Activated CD4-positive, alpha-beta memory T cell treated with anti-CD3 and anti-CD28 coated beads for 36 hours (primary cell): ENCODE measurements at regions not wholly inside any gene's neighbourhood (a gene's known extent, or its start where the extent isn't known, plus 50 kb on each side); places are given as distances from the start of the nearest gene placed in this dataset.

Source experiments
- CTCF ChIA-PET: fragments of 350-600 bp; sonication (Branson Sonifier 250); formaldehyde crosslinking; loops from one replicate; lab custom pipeline; 2021; ENCODE audit warnings: antibody characterized with exemption, inconsistent platforms; lab: Charles Lee
- POLR2A ChIA-PET: fragments of 350-600 bp; sonication (Branson Sonifier 250); formaldehyde crosslinking; loops from one replicate; lab custom pipeline; 2021; ENCODE audit warnings: antibody characterized with exemption; lab: Charles Lee
- DNase-seq: peaks from one replicate; pipeline ENCODE4 v3.0.0-alpha.2; 2020
- H3K27ac Mint-ChIP-seq: one replicate; pipeline ENCODE4 v1.8.0; 2021; ENCODE audit warnings: mixed read lengths
- H3K27me3 Mint-ChIP-seq: one replicate; pipeline ENCODE4 v1.8.0; 2021; ENCODE audit warnings: mixed read lengths
- H3K36me3 Mint-ChIP-seq: one replicate; pipeline ENCODE4 v1.8.0; 2021; ENCODE audit warnings: mixed read lengths
- H3K4me1 Mint-ChIP-seq: one replicate; pipeline ENCODE4 v1.8.0; 2021; ENCODE audit warnings: low read depth, mixed read lengths
- H3K4me3 Mint-ChIP-seq: one replicate; pipeline ENCODE4 v1.8.0; 2021; ENCODE audit warnings: mild to moderate bottlenecking, mixed read lengths
- H3K9me3 Mint-ChIP-seq: one replicate; pipeline ENCODE4 v1.8.0; 2021; ENCODE audit warnings: mixed read lengths
- intact Hi-C: fragments of 100-400 bp; cut with micrococcal nuclease; formaldehyde crosslinking; loops from one replicate; pipeline ENCODE4 v1.15.1; 2023

- no peak for DNase-seq
- Mint-ChIP-seq H3K4me1 (no peaks in the 10 kb centered on the region), H3K9me3 (peaks cover 6% of the 10 kb centered on the region), H3K27me3 (no peaks in the 10 kb centered on the region), H3K4me3 (no peak overlapping the region), H3K36me3 (no peaks in the 10 kb centered on the region), H3K27ac (no peak overlapping the region)
- ChIA-PET CTCF (no interaction called here), POLR2A (no interaction called here)
- intact Hi-C loops: no loop called here
Observed at GRCh38 chr6:165015676-165016075, 293.7 kb downstream of the C6orf118 start.

DNA sequence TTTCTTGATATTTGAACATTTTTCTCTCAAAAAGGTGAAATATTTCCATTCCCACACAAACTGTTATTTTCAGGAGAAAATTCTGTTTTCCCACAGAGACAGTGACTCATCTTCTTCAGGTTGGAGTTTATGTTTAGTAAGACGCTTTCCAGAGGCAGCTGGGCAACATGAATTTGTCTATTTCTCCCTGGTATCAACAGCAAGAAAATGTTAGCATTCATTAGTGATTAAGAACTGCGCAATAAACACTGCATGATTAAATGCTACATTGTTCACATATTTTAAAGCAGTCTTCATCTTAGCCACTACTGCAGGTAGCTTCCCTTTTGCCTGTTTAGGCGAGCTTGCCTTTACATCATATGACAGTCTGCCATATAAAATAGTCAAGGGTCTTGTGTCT lies 295.7 kb downstream of the C6orf118 start:
- peaks cover 6% of the 10 kb centered on the region for H3K9me3 Mint-ChIP-seq
- CTCF ChIA-PET: no interaction called here
- H3K36me3 Mint-ChIP-seq: no peaks in the 10 kb centered on the region
- H3K27ac Mint-ChIP-seq: no peak overlapping the region
- intact Hi-C loops: no loop called here
- DNase-seq: no peak
- POLR2A ChIA-PET: no interaction called here
- no peaks in the 10 kb centered on the region for H3K4me1 Mint-ChIP-seq
- no peak overlapping the region for H3K4me3 Mint-ChIP-seq
- no peaks in the 10 kb centered on the region for H3K27me3 Mint-ChIP-seq

- CTCF ChIA-PET: no interaction called here
- Mint-ChIP-seq H3K9me3 (peaks cover 6% of the 10 kb centered on the region), H3K27ac (no peak overlapping the region), H3K4me3 (no peak overlapping the region), H3K4me1 (no peaks in the 10 kb centered on the region), H3K27me3 (peaks cover 1% of the 10 kb centered on the region), H3K36me3 (no peaks in the 10 kb centered on the region)
- no peak for DNase-seq
- intact Hi-C loops: no loop called here
- POLR2A ChIA-PET: no interaction called here
Observed at GRCh38 chr6:165012183-165012582, 297.2 kb downstream of the C6orf118 start.

DNA sequence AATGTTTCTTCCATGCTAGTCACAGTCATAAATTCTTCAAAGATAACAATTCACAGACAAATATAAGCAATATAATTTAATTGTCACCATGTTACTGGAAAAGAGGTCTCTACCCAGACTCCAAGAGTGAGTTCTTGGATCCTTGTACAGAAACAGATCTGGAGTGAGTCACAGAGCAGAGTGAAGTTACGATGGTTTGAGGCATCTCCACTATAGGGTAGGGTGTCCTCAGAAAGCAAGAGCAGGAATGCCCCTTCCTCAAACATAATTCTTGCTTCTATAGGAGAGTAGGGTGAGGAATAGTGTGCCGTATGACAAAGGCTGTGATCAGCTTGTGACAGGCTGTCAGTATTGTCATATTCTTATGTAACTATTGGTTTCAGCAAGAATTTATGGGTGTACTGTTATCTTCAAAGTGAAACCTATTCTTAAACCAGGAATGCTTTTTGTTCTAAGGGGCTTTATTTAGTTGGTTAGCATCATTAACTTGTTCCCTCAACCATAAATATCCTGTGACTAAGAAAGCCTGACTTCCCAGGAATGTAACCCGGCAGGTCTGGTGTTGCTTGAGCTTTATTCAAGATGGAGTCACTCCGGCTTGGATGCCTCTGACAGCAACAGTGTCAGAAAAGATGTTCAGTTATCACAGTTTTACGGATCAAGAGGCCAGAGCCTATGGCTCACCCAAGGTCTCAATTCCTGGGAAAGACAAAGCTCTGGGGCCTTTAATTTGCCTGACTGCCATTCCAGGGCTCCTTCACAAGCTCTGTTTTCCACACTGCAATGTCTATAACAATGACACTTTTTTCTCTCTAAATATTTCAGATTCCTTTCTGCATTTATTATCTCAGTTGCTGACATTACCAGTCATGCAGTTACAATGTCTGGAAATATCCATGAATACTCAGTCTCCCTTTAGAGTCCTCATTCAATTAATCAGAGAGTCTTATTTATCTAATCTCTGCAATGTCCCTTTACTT lies 298.6 kb downstream of the C6orf118 start:
- no peak for DNase-seq
- H3K36me3 Mint-ChIP-seq: no peaks in the 10 kb centered on the region
- no peak overlapping the region for H3K27ac Mint-ChIP-seq
- H3K27me3 Mint-ChIP-seq: peaks cover 1% of the 10 kb centered on the region
- intact Hi-C loops: no loop called here
- ChIA-PET POLR2A (no interaction called here), CTCF (no interaction called here)
- no peaks in the 10 kb centered on the region for H3K4me1 Mint-ChIP-seq
- H3K9me3 Mint-ChIP-seq: no peaks in the 10 kb centered on the region
- no peak overlapping the region for H3K4me3 Mint-ChIP-seq

GRCh38 chr6:165008971-165009370 lies 300.4 kb downstream of the C6orf118 start:
- ChIA-PET POLR2A (interaction anchor here (0.8 kb wide), 1 partner anchor 93 kb away, joined by 3 read pairs; no protein-coding TSS in a partner anchor), CTCF (no interaction called here)
- no peaks in the 10 kb centered on the region for H3K4me1 Mint-ChIP-seq

GRCh38 chr6:165002866-165003265 lies 306.5 kb downstream of the C6orf118 start:
- peaks cover 18% of the 10 kb centered on the region for H3K9me3 Mint-ChIP-seq
- no peak overlapping the region for H3K4me3 Mint-ChIP-seq
- ChIA-PET POLR2A (no interaction called here), CTCF (no interaction called here)
- H3K27ac Mint-ChIP-seq: no peak overlapping the region
- intact Hi-C loops: no loop called here
- no peaks in the 10 kb centered on the region for H3K27me3 Mint-ChIP-seq
- no peaks in the 10 kb centered on the region for H3K36me3 Mint-ChIP-seq
- no peak for DNase-seq
- no peaks in the 10 kb centered on the region for H3K4me1 Mint-ChIP-seq

More at GRCh38 chr6:165008971-165009370, 300.4 kb downstream of the C6orf118 start:
- H3K9me3 Mint-ChIP-seq: no peaks in the 10 kb centered on the region
- H3K4me3 Mint-ChIP-seq: no peak overlapping the region
- DNase-seq: no peak
- peaks cover 1% of the 10 kb centered on the region for H3K27me3 Mint-ChIP-seq
- H3K36me3 Mint-ChIP-seq: no peaks in the 10 kb centered on the region
- H3K27ac Mint-ChIP-seq: no peak overlapping the region
- intact Hi-C loops: no loop called here

- no peak overlapping the region for H3K27ac Mint-ChIP-seq
- intact Hi-C loops: no loop called here
Observed at GRCh38 chr6:165002358-165002757, 307.0 kb downstream of the C6orf118 start.

GRCh38 chr6:165001502-165002157 lies 307.8 kb downstream of the C6orf118 start:
- DNase-seq: no peak
- Mint-ChIP-seq H3K27ac (no peak overlapping the region), H3K36me3 (no peaks in the 10 kb centered on the region), H3K4me3 (no peak overlapping the region), H3K27me3 (no peaks in the 10 kb centered on the region), H3K9me3 (peaks cover 18% of the 10 kb centered on the region), H3K4me1 (no peaks in the 10 kb centered on the region)
- intact Hi-C loops: no loop called here
- ChIA-PET CTCF (no interaction called here), POLR2A (no interaction called here)

More at GRCh38 chr6:165002358-165002757, 307.0 kb downstream of the C6orf118 start:
- Mint-ChIP-seq H3K4me1 (no peaks in the 10 kb centered on the region), H3K36me3 (no peaks in the 10 kb centered on the region), H3K4me3 (no peak overlapping the region), H3K9me3 (peaks cover 18% of the 10 kb centered on the region), H3K27me3 (no peaks in the 10 kb centered on the region)
- DNase-seq: no peak
- ChIA-PET POLR2A (no interaction called here), CTCF (no interaction called here)

DNA sequence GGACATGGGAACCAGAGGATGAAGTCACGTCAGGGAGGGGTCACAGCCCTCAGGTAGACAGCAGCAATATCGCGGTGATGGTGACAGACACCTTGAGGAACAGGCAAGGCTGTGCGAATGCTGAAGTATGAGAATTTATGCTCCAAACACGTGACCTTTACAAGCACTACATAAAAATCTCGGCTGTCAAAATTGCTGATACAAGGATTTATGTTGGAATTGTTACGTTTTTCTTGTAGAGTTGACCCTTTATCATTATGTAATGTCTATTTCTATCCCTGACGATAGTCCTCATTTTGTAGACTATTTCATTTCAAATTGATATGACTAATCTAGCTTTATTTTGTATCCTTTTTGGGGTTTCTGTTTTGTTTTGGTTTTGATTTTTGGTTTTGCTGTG lies 311.1 kb downstream of the C6orf118 start:
- Mint-ChIP-seq H3K4me1 (no peaks in the 10 kb centered on the region), H3K27me3 (no peaks in the 10 kb centered on the region), H3K9me3 (peaks cover 16% of the 10 kb centered on the region), H3K27ac (no peak overlapping the region), H3K4me3 (no peak overlapping the region), H3K36me3 (no peaks in the 10 kb centered on the region)
- intact Hi-C loops: no loop called here
- CTCF ChIA-PET: no interaction called here
- no peak for DNase-seq
- POLR2A ChIA-PET: no interaction called here

DNA sequence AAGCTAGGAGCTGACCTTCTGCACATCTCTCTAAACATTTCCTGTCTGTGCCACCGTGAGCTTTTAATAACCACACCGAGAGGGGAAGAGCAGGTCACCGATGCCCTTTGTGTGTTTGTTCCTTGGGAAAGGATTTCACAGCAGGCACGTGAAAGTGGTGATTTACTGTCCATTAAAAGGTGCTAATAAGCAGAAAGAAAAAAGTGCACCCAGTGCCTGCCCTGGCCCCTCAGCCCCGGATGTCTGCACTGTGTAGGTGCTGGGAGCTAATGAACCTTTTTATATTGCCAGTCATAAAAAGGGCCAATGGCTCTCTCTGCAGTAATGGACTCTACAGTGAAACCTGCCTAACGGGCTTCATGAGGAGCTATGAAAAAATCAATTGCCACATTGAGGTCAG lies 312.6 kb downstream of the C6orf118 start:
- POLR2A ChIA-PET: no interaction called here
- DNase-seq: no peak
- Mint-ChIP-seq H3K36me3 (no peaks in the 10 kb centered on the region), H3K4me1 (no peaks in the 10 kb centered on the region), H3K4me3 (no peak overlapping the region), H3K9me3 (peaks cover 7% of the 10 kb centered on the region), H3K27me3 (no peaks in the 10 kb centered on the region), H3K27ac (no peak overlapping the region)
- CTCF ChIA-PET: no interaction called here
- intact Hi-C loops: no loop called here

DNA sequence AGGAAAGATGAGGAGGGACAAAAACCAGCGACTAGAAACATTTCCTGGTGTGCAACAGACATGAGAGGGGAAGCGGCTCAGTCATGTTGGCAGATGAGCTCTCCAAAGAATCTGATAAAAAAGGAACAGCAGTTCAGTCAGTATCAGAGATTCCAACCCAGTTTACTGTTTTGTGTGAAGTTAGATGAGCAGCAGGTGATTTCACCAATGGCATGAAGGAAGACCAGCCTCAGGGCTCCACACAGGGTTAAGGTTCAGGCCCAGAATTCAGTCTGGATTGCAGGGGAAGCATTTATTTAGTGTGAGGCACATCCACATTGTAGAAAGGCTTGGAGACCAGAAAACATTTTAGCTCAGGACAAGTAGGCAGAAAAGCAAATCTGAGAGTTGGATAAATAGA lies 317.8 kb downstream of the C6orf118 start:
- CTCF ChIA-PET: no interaction called here
- no peak for DNase-seq
- no peaks in the 10 kb centered on the region for H3K27me3 Mint-ChIP-seq
- intact Hi-C loops: no loop called here
- no peaks in the 10 kb centered on the region for H3K9me3 Mint-ChIP-seq
- no peak overlapping the region for H3K4me3 Mint-ChIP-seq
- H3K4me1 Mint-ChIP-seq: no peaks in the 10 kb centered on the region
- H3K27ac Mint-ChIP-seq: no peak overlapping the region
- H3K36me3 Mint-ChIP-seq: no peaks in the 10 kb centered on the region
- POLR2A ChIA-PET: no interaction called here

DNA sequence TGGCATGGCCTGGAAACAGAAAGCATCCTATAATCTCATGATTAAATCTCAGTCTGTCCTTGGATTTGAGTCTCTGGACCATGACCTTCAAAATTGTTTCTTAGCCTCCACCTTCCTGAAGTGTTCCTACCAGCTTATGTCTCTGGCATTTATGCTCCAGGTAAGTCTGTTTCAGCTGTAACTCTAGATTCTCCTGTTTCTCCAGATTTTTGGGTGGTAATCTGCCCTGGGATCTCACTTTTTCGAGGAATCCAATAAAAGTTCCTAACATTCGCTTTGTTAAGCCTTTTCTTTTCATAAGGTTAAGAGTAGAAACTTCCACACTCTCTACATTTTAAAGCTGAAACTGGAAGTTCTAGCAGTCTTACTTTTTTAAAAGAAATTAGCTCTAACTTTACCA lies 318.5 kb downstream of the C6orf118 start:
- intact Hi-C loops: no loop called here
- Mint-ChIP-seq H3K9me3 (no peaks in the 10 kb centered on the region), H3K36me3 (no peaks in the 10 kb centered on the region), H3K4me1 (no peaks in the 10 kb centered on the region), H3K4me3 (no peak overlapping the region), H3K27me3 (no peaks in the 10 kb centered on the region), H3K27ac (no peak overlapping the region)
- no peak for DNase-seq
- ChIA-PET CTCF (no interaction called here), POLR2A (no interaction called here)
